GM18858 (cell line): ENCODE measurements at regions not wholly inside any gene's neighbourhood (a gene's known extent, or its start where the extent isn't known, plus 50 kb on each side); places are given as distances from the start of the nearest gene placed in this dataset.
"Not testable (repeated sequence)": the region's sequence is repeated elsewhere in the genome, so short reads cannot be mapped to it uniquely, and the experiment has no call there.

ENCODE experiments used
- ATAC-seq: cut with Tn5 transposase; IDR thresholded peaks from one replicate; pipeline ENCODE4 v1.9.1; 2021; ENCODE audit not compliant: unreplicated experiment

GRCh38 chr3:115384381-115384780 is 237.3 kb upstream of the ZBTB20 start:
- no peak for ATAC-seq

GRCh38 chr3:115385774-115386730 is 237.3 kb upstream of the GAP43 start:
- ATAC-seq = no peak

GRCh38 chr3:115388166-115388565 is 235.1 kb upstream of the GAP43 start:
- no peak for ATAC-seq

- no peak for ATAC-seq
These were observed 234.5 kb upstream of the GAP43 start for GRCh38 chr3:115388811-115389210.

GRCh38 chr3:115396801-115397200 is 226.5 kb upstream of the GAP43 start:
- no peak for ATAC-seq

GRCh38 chr3:115397433-115397832 is 225.9 kb upstream of the GAP43 start:
- no peak for ATAC-seq

GRCh38 chr3:115398506-115398905 is 224.8 kb upstream of the GAP43 start:
- ATAC-seq = no peak

- ATAC-seq = no peak
These were observed 223.6 kb upstream of the GAP43 start for GRCh38 chr3:115399750-115400149.

- ATAC-seq = no peak
These were observed 222.0 kb upstream of the GAP43 start for GRCh38 chr3:115401298-115401697.

GRCh38 chr3:115401851-115402501 is 221.3 kb upstream of the GAP43 start:
- ATAC-seq = no peak

GRCh38 chr3:115402651-115403050 is 220.7 kb upstream of the GAP43 start:
- no peak for ATAC-seq

GRCh38 chr3:115403786-115404185 is 219.5 kb upstream of the GAP43 start:
- no peak for ATAC-seq

- ATAC-seq = no peak
These were observed 213.7 kb upstream of the GAP43 start for GRCh38 chr3:115409596-115409995.

- not testable (repeated sequence) for ATAC-seq
These were observed 208.7 kb upstream of the GAP43 start for GRCh38 chr3:115414610-115415009.

- no peak for ATAC-seq
These were observed 207.9 kb upstream of the GAP43 start for GRCh38 chr3:115415246-115415996.

- ATAC-seq = no peak
These were observed 204.7 kb upstream of the GAP43 start for GRCh38 chr3:115418583-115418982.

GRCh38 chr3:115420086-115420485 is 203.2 kb upstream of the GAP43 start:
- ATAC-seq = no peak

GRCh38 chr3:115423170-115423569 is 200.1 kb upstream of the GAP43 start:
- ATAC-seq = no peak

- ATAC-seq = no peak
These were observed 194.5 kb upstream of the GAP43 start for GRCh38 chr3:115428841-115429240.

GRCh38 chr3:115436767-115437301 is 186.5 kb upstream of the GAP43 start:
- no peak for ATAC-seq

GRCh38 chr3:115438799-115439198 is 184.5 kb upstream of the GAP43 start:
- no peak for ATAC-seq
